ENCODE measurements at regions not wholly inside any gene's neighbourhood (a gene's known extent, or its start where the extent isn't known, plus 50 kb on each side); places are given as distances from the start of the nearest gene placed in this dataset.

DNA sequence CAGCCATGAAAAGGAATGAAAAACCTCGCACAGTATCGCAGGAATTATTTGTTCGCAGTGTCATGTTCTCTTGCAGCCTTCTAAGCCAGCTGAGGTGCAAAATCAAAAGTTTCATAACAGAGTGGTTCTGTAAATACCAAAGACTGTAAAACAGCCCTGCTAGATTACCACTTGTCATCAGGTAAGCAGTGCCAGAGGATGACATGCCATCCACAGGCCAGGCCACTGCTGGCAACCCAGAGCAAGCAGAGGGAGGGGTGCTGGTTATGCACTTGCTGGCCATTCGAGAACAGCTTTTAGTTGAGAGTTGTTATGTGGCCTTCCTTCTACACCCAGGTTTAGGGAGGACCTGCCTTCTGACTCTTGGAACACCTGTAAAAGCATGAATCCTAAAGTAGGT lies 114.3 kb upstream of the MGAT5 start:
- no peak overlapping the region for H3K27ac ChIP-seq
- H3K36me3 ChIP-seq, result no peaks in the 10 kb centered on the region
- TF ChIP-seq POLR2AphosphoS5 (IDR thresholded peaks at IDR 0.05) (no peak), POLR2A (IDR thresholded peaks at IDR 0.05) (no peak)
- TF ChIP-seq, protein P1, sequence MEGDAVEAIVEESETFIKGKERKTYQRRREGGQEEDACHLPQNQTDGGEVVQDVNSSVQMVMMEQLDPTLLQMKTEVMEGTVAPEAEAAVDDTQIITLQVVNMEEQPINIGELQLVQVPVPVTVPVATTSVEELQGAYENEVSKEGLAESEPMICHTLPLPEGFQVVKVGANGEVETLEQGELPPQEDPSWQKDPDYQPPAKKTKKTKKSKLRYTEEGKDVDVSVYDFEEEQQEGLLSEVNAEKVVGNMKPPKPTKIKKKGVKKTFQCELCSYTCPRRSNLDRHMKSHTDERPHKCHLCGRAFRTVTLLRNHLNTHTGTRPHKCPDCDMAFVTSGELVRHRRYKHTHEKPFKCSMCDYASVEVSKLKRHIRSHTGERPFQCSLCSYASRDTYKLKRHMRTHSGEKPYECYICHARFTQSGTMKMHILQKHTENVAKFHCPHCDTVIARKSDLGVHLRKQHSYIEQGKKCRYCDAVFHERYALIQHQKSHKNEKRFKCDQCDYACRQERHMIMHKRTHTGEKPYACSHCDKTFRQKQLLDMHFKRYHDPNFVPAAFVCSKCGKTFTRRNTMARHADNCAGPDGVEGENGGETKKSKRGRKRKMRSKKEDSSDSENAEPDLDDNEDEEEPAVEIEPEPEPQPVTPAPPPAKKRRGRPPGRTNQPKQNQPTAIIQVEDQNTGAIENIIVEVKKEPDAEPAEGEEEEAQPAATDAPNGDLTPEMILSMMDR (IDR thresholded peaks at IDR 0.05), result no peak
- no peaks in the 10 kb centered on the region for H3K9me3 ChIP-seq
- H3K27me3 ChIP-seq, result no peaks in the 10 kb centered on the region
- DNase-seq (ENCODE audit: low spot score in 2 of 2), result no peak
- no peaks in the 10 kb centered on the region for H3K4me1 ChIP-seq
- H3K4me3 ChIP-seq, result no peak overlapping the region
- intact Hi-C loops (cut with DNase I; ENCODE audit: low total_unique reads), result no loop called here

DNA sequence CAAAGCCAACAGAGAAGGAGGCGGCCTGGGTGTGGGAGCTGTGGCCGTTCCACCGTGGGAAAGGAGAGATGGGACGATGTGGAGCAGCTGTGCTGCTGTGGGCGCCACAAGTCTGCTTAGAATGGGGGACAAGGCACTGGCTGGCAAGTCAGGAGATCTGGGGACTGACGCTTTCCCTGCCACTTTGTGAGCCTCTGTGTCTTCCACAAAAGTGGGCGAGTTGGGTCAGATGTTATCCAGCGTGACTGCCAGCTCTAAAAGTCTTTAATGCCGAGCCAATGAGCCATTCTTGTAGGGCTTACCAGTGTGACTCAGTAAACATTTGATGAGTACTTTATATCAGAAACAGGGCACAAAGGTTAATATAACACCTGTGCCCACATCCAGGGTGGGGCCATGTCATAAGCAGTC lies 113.6 kb upstream of the MGAT5 start:
- H3K36me3 ChIP-seq, result no peaks in the 10 kb centered on the region
- no peak overlapping the region for H3K4me3 ChIP-seq
- no peak for TF ChIP-seq POLR2A (IDR thresholded peaks at IDR 0.05)
- TF ChIP-seq, protein P1 (IDR thresholded peaks at IDR 0.05), result no peak
- TF ChIP-seq POLR2AphosphoS5 (IDR thresholded peaks at IDR 0.05), result no peak
- no peaks in the 10 kb centered on the region for H3K9me3 ChIP-seq
- no peaks in the 10 kb centered on the region for H3K4me1 ChIP-seq
- no peaks in the 10 kb centered on the region for H3K27me3 ChIP-seq
- DNase-seq (ENCODE audit: low spot score in 2 of 2), result no peak
- no peak overlapping the region for H3K27ac ChIP-seq
- intact Hi-C loops (cut with DNase I; ENCODE audit: low total_unique reads), result no loop called here

DNA sequence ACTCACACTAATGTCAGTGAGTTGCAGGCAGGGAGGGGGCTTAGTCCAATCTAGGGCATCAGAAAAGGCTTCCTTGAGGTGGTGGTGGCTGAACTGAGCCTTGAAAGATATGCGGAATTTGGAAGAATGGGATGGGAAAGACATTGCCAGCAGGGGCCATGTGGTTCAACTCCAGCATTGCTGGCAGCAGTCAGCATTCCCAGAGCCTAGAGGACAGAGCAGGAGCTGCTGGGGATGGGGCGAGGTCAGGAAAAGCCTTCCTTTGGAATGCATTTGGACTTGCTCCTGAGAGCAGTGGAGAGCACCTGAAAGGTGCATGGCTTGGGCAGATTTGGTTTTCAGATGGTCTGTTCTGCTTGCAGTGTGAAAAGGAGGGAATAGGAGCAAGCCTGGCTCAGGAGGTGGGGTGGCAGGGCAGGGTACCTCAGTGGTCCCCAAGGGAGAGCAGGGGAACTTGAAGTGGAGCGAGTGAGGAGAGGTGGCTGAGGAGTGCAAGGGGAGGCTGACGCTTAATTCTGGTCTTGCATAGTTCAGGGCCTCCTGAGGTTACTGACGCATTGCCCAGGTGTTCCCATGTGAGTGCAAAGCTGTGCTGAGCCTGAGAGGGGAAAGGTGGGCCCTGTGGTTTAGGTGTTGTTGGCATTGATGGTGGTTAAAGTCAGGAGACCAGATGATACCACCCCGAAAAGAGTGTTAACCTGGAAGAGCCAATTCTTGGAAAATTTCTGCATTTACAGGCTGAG lies 112.1 kb upstream of the MGAT5 start:
- Histone ChIP-seq H3K36me3 (no peaks in the 10 kb centered on the region), H3K27ac (no peak overlapping the region), H3K9me3 (no peaks in the 10 kb centered on the region), H3K4me3 (no peak overlapping the region), H3K4me1 (no peaks in the 10 kb centered on the region), H3K27me3 (no peaks in the 10 kb centered on the region)
- intact Hi-C loops (cut with DNase I; ENCODE audit: low total_unique reads), result no loop called here
- TF ChIP-seq POLR2A (IDR thresholded peaks at IDR 0.05) (no peak), POLR2AphosphoS5 (IDR thresholded peaks at IDR 0.05) (no peak)
- TF ChIP-seq, protein P1 (IDR thresholded peaks at IDR 0.05), result no peak
- no peak for DNase-seq (ENCODE audit: low spot score in 2 of 2)

DNA sequence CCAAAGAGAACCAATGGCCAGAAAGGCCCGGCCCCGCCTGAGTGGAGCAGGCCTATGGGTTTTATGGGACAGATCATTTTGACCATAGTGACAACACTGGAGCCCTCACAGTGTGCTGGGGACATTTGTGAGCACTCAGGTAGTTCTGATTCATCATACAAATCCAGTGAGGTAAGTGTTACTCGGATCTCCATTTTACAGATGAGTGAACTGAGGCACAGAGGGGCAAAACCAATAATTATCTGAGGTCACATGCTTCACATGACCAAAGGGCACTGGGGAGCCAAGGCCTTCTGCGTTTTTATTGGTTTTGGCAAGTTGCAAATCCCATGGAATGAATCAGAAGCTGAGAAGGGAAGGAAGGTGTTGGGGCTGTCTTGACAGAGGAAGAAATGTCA lies 111.5 kb upstream of the MGAT5 start:
- no peak overlapping the region for H3K4me3 ChIP-seq
- no peak for DNase-seq (ENCODE audit: low spot score in 2 of 2)
- no peaks in the 10 kb centered on the region for H3K27me3 ChIP-seq
- no peaks in the 10 kb centered on the region for H3K9me3 ChIP-seq
- H3K27ac ChIP-seq, result no peak overlapping the region
- intact Hi-C loops (cut with DNase I; ENCODE audit: low total_unique reads), result no loop called here
- no peaks in the 10 kb centered on the region for H3K36me3 ChIP-seq
- no peak for TF ChIP-seq POLR2A (IDR thresholded peaks at IDR 0.05)
- TF ChIP-seq POLR2AphosphoS5 (IDR thresholded peaks at IDR 0.05), result no peak
- TF ChIP-seq, protein P1 (IDR thresholded peaks at IDR 0.05), result no peak
- H3K4me1 ChIP-seq, result no peaks in the 10 kb centered on the region

DNA sequence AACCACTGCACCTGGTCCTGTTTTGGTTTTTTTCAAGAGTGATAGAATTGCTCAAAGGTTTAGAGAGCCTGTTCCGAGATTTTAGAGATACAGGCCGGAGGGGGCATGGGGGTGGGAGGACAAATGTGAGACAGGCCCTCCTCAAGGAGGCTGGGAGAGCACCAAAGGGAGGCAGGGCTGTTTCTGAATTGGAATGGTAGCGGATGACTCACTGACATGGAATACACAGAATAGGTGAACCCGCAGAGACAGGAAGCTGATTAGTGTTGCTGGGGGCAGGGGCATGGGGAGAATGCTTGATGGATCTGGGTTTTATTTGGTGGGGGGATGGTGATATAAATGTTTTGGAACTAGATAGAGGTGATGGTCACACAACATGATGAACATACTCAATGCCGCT lies 111.0 kb upstream of the MGAT5 start:
- H3K4me1 ChIP-seq, result no peaks in the 10 kb centered on the region
- TF ChIP-seq, protein P1 (IDR thresholded peaks at IDR 0.05), result no peak
- no peak for TF ChIP-seq POLR2A (IDR thresholded peaks at IDR 0.05)
- TF ChIP-seq POLR2AphosphoS5 (IDR thresholded peaks at IDR 0.05), result no peak

More for the DNA sequence above, 111.0 kb upstream of the MGAT5 start:
- H3K36me3 ChIP-seq, result no peaks in the 10 kb centered on the region
- H3K9me3 ChIP-seq, result no peaks in the 10 kb centered on the region
- H3K27me3 ChIP-seq, result no peaks in the 10 kb centered on the region
- DNase-seq (ENCODE audit: low spot score in 2 of 2), result no peak
- H3K4me3 ChIP-seq, result no peak overlapping the region
- intact Hi-C loops (cut with DNase I; ENCODE audit: low total_unique reads), result no loop called here
- H3K27ac ChIP-seq, result no peak overlapping the region
